HCT116 (cell line): ENCODE measurements at regions not wholly inside any gene's neighbourhood (a gene's known extent, or its start where the extent isn't known, plus 50 kb on each side); places are given as distances from the start of the nearest gene placed in this dataset.

ENCODE experiments used
- EZH2 ChIP-seq: fragments of 200-600 bp; sonication (generic); IDR thresholded peaks from 2 replicates; pipeline ENCODE4 v1.6.1; 2017; ENCODE audit warnings: antibody characterized with exemption, mixed run types
- JUND ChIP-seq: IDR thresholded peaks from 2 replicates; pipeline ENCODE4 v1.6.1; 2012
- POLR2A ChIP-seq: IDR thresholded peaks from 2 replicates; pipeline ENCODE4 v1.7.0; 2011; ENCODE audit warnings: borderline replicate concordance; ENCODE audit not compliant: insufficient read depth, insufficient read length; ENCODE audit errors: extremely low read depth
- TCF7L2 ChIP-seq: IDR thresholded peaks from 2 replicates; pipeline ENCODE4 v1.7.0; 2011; ENCODE audit warnings: borderline replicate concordance, inconsistent platforms; ENCODE audit not compliant: insufficient read depth, insufficient read length; ENCODE audit errors: extremely low read depth
- YY1 ChIP-seq: IDR thresholded peaks from 2 replicates; pipeline ENCODE4 v1.6.1; 2011; ENCODE audit warnings: low read length, low read depth, moderate library complexity, mild to moderate bottlenecking; ENCODE audit not compliant: insufficient replicate concordance; ENCODE audit errors: extremely low read depth
- TF ChIP-seq, protein P1 (sequence below), 3 experiments: fragments of 200-600 bp in 1 of 3; sonication (generic) in 1 of 3; IDR thresholded peaks in 2 of 3; conservative IDR thresholded peaks in 1 of 3; 2 replicates each; pipeline ENCODE4 v1.5.1; 2012 to 2017; ENCODE audit warnings: low read depth in 2 of 3, low read length in 2 of 3, antibody characterized with exemption in 1 of 3, borderline replicate concordance in 1 of 3, control low read depth in 1 of 3, mild to moderate bottlenecking in 1 of 3, mixed read lengths in 1 of 3, mixed run types in 1 of 3, moderate library complexity in 1 of 3; ENCODE audit not compliant: insufficient read depth in 1 of 3
- TF ChIP-seq, protein P2 (sequence below): IDR thresholded peaks from 2 replicates; pipeline ENCODE4 v1.6.1; 2012

DNA sequence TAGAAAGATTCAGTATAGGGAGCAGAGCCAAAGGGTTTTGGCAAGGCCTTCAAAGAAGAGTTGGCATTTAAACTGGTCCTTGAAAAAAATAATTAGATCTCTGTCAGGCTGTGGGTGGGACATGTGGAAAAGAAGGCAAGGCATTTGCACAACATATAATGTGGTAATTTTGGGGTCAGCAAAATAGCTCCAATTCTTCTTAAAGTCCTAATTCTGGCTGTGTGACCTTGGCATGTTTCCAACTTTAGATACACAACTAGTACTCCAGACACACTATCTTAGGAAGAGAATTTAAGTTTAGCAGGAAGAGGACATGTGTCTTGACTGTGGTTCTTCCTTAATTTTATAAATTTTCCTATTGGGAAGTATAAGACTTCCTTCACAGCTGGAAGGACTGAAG, 206.3 kb downstream of the PCDH17 start:
- TF ChIP-seq, protein P1, sequence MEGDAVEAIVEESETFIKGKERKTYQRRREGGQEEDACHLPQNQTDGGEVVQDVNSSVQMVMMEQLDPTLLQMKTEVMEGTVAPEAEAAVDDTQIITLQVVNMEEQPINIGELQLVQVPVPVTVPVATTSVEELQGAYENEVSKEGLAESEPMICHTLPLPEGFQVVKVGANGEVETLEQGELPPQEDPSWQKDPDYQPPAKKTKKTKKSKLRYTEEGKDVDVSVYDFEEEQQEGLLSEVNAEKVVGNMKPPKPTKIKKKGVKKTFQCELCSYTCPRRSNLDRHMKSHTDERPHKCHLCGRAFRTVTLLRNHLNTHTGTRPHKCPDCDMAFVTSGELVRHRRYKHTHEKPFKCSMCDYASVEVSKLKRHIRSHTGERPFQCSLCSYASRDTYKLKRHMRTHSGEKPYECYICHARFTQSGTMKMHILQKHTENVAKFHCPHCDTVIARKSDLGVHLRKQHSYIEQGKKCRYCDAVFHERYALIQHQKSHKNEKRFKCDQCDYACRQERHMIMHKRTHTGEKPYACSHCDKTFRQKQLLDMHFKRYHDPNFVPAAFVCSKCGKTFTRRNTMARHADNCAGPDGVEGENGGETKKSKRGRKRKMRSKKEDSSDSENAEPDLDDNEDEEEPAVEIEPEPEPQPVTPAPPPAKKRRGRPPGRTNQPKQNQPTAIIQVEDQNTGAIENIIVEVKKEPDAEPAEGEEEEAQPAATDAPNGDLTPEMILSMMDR (IDR thresholded peaks at IDR 0.05 in 2 of 3, conservative IDR thresholded peaks at IDR 0.05 in 1 of 3; ENCODE audit: borderline replicate concordance in 1 of 3, insufficient read depth in 1 of 3, low read depth in 2 of 3, low read length in 2 of 3): no peak
- TF ChIP-seq POLR2A (no peak), EZH2 (no peak), TCF7L2 (no peak), YY1 (no peak), JUND (no peak)
- TF ChIP-seq, protein P2, sequence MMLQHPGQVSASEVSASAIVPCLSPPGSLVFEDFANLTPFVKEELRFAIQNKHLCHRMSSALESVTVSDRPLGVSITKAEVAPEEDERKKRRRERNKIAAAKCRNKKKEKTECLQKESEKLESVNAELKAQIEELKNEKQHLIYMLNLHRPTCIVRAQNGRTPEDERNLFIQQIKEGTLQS: no peak
